NCI-H2107 treated with DMSO at 0.1 percent for 48 hours (cell line): ENCODE measurements at regions not wholly inside any gene's neighbourhood (a gene's known extent, or its start where the extent isn't known, plus 50 kb on each side); places are given as distances from the start of the nearest gene placed in this dataset.

Source experiments
- DNase-seq: peaks from one replicate; lab custom pipeline; 2025; ENCODE audit not compliant: unreplicated experiment; lab: John Stamatoyannopoulos, UW

GRCh38 chr10:4215963-4216575 lies 431.1 kb upstream of the KLF6 start:
- no peak for DNase-seq

GRCh38 chr10:4215485-4215884 lies 430.5 kb upstream of the KLF6 start:
- no peak for DNase-seq

GRCh38 chr10:4214908-4215307 lies 429.9 kb upstream of the KLF6 start:
- DNase-seq: no peak

GRCh38 chr10:4213441-4213840 lies 428.4 kb upstream of the KLF6 start:
- no peak for DNase-seq

- DNase-seq: no peak
Measured at GRCh38 chr10:4212111-4212630, 427.2 kb upstream of the KLF6 start.

- no peak for DNase-seq
Measured at GRCh38 chr10:4208499-4208898, 423.5 kb upstream of the KLF6 start.

GRCh38 chr10:4205113-4205512 lies 420.1 kb upstream of the KLF6 start:
- no peak for DNase-seq

- no peak for DNase-seq
Measured at GRCh38 chr10:4202938-4203337, 417.9 kb upstream of the KLF6 start.

GRCh38 chr10:4201866-4202825 lies 417.1 kb upstream of the KLF6 start:
- no peak for DNase-seq

- DNase-seq: no peak
Measured at GRCh38 chr10:4199196-4199595, 414.2 kb upstream of the KLF6 start.

- no peak for DNase-seq
Measured at GRCh38 chr10:4198216-4198615, 413.2 kb upstream of the KLF6 start.

GRCh38 chr10:4197676-4198075 lies 412.7 kb upstream of the KLF6 start:
- no peak for DNase-seq

GRCh38 chr10:4196771-4197390 lies 411.9 kb upstream of the KLF6 start:
- no peak for DNase-seq

GRCh38 chr10:4196183-4196582 lies 411.2 kb upstream of the KLF6 start:
- DNase-seq: no peak

GRCh38 chr10:4195213-4195612 lies 410.2 kb upstream of the KLF6 start:
- DNase-seq: no peak

- no peak for DNase-seq
Measured at GRCh38 chr10:4194231-4194630, 409.2 kb upstream of the KLF6 start.

- DNase-seq: no peak
Measured at GRCh38 chr10:4191894-4192293, 406.9 kb upstream of the KLF6 start.

GRCh38 chr10:4191354-4191753 lies 406.3 kb upstream of the KLF6 start:
- no peak for DNase-seq

GRCh38 chr10:4190876-4191275 lies 405.9 kb upstream of the KLF6 start:
- DNase-seq: no peak

- no peak for DNase-seq
Measured at GRCh38 chr10:4189281-4189680, 404.3 kb upstream of the KLF6 start.

GRCh38 chr10:4188406-4188805 lies 403.4 kb upstream of the KLF6 start:
- no peak for DNase-seq
